Endodermal cell (in vitro differentiated cells): ENCODE measurements at regions not wholly inside any gene's neighbourhood (a gene's known extent, or its start where the extent isn't known, plus 50 kb on each side); places are given as distances from the start of the nearest gene placed in this dataset.

Experiments
- DNase-seq: peaks from one replicate; pipeline ENCODE4 v3.0.0-alpha.2; 2017
- H3K27ac ChIP-seq: 2 replicates; pipeline ENCODE4 v1.5.1; 2013; ENCODE audit warnings: mild to moderate bottlenecking, low read depth, low read length, moderate library complexity
- H3K27me3 ChIP-seq: 2 replicates; pipeline ENCODE4 v1.6.1; 2013; ENCODE audit warnings: mild to moderate bottlenecking, low read length, moderate library complexity; ENCODE audit not compliant: insufficient read depth, control insufficient read depth, poor library complexity, severe bottlenecking
- H3K36me3 ChIP-seq: 2 replicates; pipeline ENCODE4 v1.7.0; 2013; ENCODE audit warnings: mild to moderate bottlenecking, low read length, moderate library complexity; ENCODE audit not compliant: control insufficient read depth, insufficient read depth
- H3K4me1 ChIP-seq: one replicate; pipeline ENCODE4 v1.7.0; 2013; ENCODE audit warnings: low read length; ENCODE audit not compliant: control insufficient read depth, insufficient read depth
- H3K4me3 ChIP-seq: 2 replicates; pipeline ENCODE4 v1.5.1; 2013; ENCODE audit warnings: mild to moderate bottlenecking, low read length, moderate library complexity
- H3K9ac ChIP-seq: 2 replicates; pipeline ENCODE4 v1.6.1; 2013; ENCODE audit warnings: mild to moderate bottlenecking, low read length, moderate library complexity; ENCODE audit not compliant: poor library complexity, severe bottlenecking; ENCODE audit errors: extremely low read depth
- H3K9me3 ChIP-seq: 2 replicates; pipeline ENCODE4 v1.6.1; 2013; ENCODE audit warnings: mild to moderate bottlenecking, low read length, moderate library complexity; ENCODE audit not compliant: control insufficient read depth
- H3K27ac Mint-ChIP-seq: 2 replicates; pipeline ENCODE4 v1.8.0; 2020; ENCODE audit warnings: mixed read lengths
- H3K27me3 Mint-ChIP-seq: 2 replicates; pipeline ENCODE4 v1.8.0; 2021; ENCODE audit warnings: mild to moderate bottlenecking, mixed read lengths; ENCODE audit not compliant: insufficient read depth
- H3K36me3 Mint-ChIP-seq: 2 replicates; pipeline ENCODE4 v1.8.0; 2020; ENCODE audit warnings: low read depth, mixed read lengths
- H3K4me1 Mint-ChIP-seq: 2 replicates; pipeline ENCODE4 v1.8.0; 2020; ENCODE audit warnings: mixed read lengths
- H3K4me3 Mint-ChIP-seq: 2 replicates; pipeline ENCODE4 v1.8.0; 2020; ENCODE audit warnings: mild to moderate bottlenecking, moderate library complexity, mixed read lengths
- H3K9me3 Mint-ChIP-seq: 2 replicates; pipeline ENCODE4 v1.8.0; 2020; ENCODE audit warnings: mild to moderate bottlenecking, mixed read lengths
- WGBS, 2 experiments: methylation state at CpG; one replicate each; pipeline versions ENCODE4 v1.1.5 to v1.1.7; 2013; ENCODE audit warnings: missing lambda C conversion rate in 2 of 2, mixed read lengths in 1 of 2; ENCODE audit not compliant: insufficient coverage in 1 of 2, insufficient read length in 1 of 2; 5-methylcytosine and 5-hydroxymethylcytosine counted together
- TF ChIP-seq, protein P1 (sequence below): fragments of 200-600 bp; sonication (generic); conservative IDR thresholded peaks from 2 replicates; pipeline ENCODE4 v1.5.0; 2021; ENCODE audit warnings: antibody characterized with exemption, mild to moderate bottlenecking

DNA sequence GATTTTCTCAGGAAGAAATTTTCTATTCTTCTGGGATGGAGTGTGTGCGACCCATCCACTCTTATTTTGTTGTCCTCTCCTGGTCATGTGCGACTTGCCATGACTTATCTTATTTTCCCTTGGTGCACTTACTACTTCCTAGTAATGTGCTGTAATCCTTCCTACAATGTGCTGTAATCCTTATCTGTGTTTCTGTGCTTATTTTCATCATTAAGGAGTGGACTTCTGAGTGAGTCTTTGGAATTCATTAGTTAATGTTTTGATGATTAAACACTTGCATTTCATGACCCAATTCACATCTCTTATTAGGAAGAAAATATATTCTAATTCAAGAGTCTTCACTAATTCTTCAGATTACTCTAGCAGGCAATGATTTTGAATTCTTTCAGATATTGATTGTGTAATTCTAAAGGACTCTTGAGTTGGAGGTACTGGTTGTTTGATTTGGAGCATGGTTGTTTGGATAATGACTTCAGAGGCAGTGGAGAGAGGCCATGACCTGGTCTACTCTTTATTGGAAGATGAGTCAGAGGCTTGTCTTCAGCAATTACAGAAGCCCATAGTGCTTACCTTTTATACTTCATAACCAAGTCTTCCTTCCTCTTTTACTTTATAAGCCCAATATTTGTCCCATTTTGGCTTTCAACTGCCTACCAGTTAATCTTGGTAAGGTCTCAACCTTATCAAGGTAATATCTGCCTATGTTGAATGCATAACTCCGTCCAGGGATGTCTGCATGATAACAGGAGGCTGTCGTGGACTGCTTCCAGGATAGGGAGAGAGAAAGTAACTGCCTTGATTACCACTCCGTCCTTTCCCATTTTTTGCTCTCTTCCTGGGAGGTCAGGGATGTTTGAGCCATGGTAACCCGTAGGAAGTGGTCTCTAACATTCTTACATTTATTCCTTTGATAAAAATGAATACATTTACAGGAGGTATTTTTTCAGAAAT, 278.3 kb upstream of the SP8 start:
- TF ChIP-seq, protein P1, sequence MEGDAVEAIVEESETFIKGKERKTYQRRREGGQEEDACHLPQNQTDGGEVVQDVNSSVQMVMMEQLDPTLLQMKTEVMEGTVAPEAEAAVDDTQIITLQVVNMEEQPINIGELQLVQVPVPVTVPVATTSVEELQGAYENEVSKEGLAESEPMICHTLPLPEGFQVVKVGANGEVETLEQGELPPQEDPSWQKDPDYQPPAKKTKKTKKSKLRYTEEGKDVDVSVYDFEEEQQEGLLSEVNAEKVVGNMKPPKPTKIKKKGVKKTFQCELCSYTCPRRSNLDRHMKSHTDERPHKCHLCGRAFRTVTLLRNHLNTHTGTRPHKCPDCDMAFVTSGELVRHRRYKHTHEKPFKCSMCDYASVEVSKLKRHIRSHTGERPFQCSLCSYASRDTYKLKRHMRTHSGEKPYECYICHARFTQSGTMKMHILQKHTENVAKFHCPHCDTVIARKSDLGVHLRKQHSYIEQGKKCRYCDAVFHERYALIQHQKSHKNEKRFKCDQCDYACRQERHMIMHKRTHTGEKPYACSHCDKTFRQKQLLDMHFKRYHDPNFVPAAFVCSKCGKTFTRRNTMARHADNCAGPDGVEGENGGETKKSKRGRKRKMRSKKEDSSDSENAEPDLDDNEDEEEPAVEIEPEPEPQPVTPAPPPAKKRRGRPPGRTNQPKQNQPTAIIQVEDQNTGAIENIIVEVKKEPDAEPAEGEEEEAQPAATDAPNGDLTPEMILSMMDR = no peak
- Mint-ChIP-seq H3K4me3 (no peak overlapping the region), H3K36me3 (no peaks in the 10 kb centered on the region), H3K4me1 (no peaks in the 10 kb centered on the region), H3K27ac (no peak overlapping the region), H3K27me3 (no peaks in the 10 kb centered on the region), H3K9me3 (no peaks in the 10 kb centered on the region)
- 95% methylated on average over 2 to 6 of the region's 6 CpGs for WGBS, 2 experiments
- no peak for DNase-seq
- Histone ChIP-seq H3K9me3 (peaks cover 7% of the 10 kb centered on the region), H3K27me3 (no peaks in the 10 kb centered on the region), H3K4me3 (no peak overlapping the region), H3K9ac (no peak overlapping the region), H3K36me3 (no peaks in the 10 kb centered on the region), H3K4me1 (no peaks in the 10 kb centered on the region), H3K27ac (no peak overlapping the region)

DNA sequence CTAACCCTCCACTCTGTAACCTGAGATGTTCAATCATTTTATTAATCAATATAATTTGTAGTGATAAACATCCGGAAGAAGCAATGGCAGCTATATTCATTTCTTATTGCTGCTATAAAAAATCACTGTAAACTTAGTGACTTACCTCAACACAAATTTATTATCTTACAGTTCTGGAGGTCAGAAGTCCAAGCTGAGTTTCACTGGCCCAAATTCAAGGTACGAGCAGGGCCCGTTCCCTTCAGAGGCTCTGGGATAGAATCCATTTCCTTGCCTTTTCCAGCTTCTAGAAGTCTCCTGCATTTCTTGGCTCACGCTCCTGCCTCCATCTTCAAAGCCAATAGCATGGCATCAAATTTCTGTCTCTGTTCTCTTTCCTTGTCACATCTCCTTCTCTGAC, 279.5 kb upstream of the SP8 start:
- 92 to 97% methylated on average over 3 to 4 of the region's 4 CpGs for WGBS, 2 experiments
- no peak overlapping the region for H3K27ac ChIP-seq
- no peaks in the 10 kb centered on the region for H3K36me3 ChIP-seq
- no peak for DNase-seq
- H3K27me3 ChIP-seq = no peaks in the 10 kb centered on the region
- no peak overlapping the region for H3K4me3 ChIP-seq
- H3K9ac ChIP-seq = no peak overlapping the region
- no peaks in the 10 kb centered on the region for H3K27me3 Mint-ChIP-seq
- no peaks in the 10 kb centered on the region for H3K9me3 Mint-ChIP-seq
- H3K4me1 Mint-ChIP-seq = no peaks in the 10 kb centered on the region
- H3K4me1 ChIP-seq = no peaks in the 10 kb centered on the region
- TF ChIP-seq, protein P1 = no peak
- H3K9me3 ChIP-seq = peaks cover 7% of the 10 kb centered on the region
- H3K27ac Mint-ChIP-seq = no peak overlapping the region
- H3K4me3 Mint-ChIP-seq = no peak overlapping the region
- no peaks in the 10 kb centered on the region for H3K36me3 Mint-ChIP-seq

DNA sequence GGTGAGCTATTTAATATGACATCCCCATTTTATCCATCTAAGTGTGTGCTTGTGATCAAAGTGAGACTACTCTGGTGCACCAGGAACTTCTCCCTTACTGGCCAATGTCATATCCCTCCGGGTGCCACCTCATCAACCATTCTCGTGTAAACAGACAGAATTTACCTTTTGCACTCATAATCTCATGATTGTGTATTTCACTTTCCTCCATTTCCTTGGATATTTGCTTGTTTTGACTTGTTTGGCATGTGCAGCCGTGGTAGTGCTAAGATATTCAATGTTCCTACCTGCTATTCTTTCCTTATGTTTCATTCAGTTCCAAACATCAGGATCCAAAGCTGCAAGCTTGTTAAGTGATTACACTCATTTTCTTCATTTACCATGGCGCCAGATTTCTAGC, 280.5 kb upstream of the SP8 start:
- Mint-ChIP-seq H3K9me3 (no peaks in the 10 kb centered on the region), H3K27ac (no peak overlapping the region), H3K36me3 (no peaks in the 10 kb centered on the region), H3K4me3 (no peak overlapping the region), H3K27me3 (no peaks in the 10 kb centered on the region), H3K4me1 (no peaks in the 10 kb centered on the region)
- Histone ChIP-seq H3K27me3 (no peaks in the 10 kb centered on the region), H3K27ac (no peak overlapping the region), H3K4me3 (no peak overlapping the region), H3K4me1 (peaks cover 2% of the 10 kb centered on the region), H3K9me3 (peaks cover 7% of the 10 kb centered on the region), H3K36me3 (no peaks in the 10 kb centered on the region), H3K9ac (no peak overlapping the region)
- WGBS, 2 experiments = 98 to 100% methylated on average over 3 to 4 of the region's 4 CpGs
- DNase-seq = no peak
- TF ChIP-seq, protein P1 = no peak
